Fibroblast of lung (primary cell): ENCODE measurements at regions not wholly inside any gene's neighbourhood (a gene's known extent, or its start where the extent isn't known, plus 50 kb on each side); places are given as distances from the start of the nearest gene placed in this dataset.

Source experiments
- EZH2 ChIP-seq: IDR thresholded peaks from 2 replicates; pipeline ENCODE4 v1.5.1; 2012; ENCODE audit warnings: low read length, control low read depth, mild to moderate bottlenecking; ENCODE audit errors: missing control alignments
- TF ChIP-seq, protein P1 (sequence below), 2 donors: IDR thresholded peaks in 1 of 2; conservative IDR thresholded peaks in 1 of 2; 1 replicate in 1 of 2; 2 replicates in 1 of 2; pipeline ENCODE4 v1.5.1; 2011 to 2012; ENCODE audit warnings: low read length in 2 of 2, control low read depth in 1 of 2, inconsistent platforms in 1 of 2, low read depth in 1 of 2, mild to moderate bottlenecking in 1 of 2

GRCh38 chr3:147493666-147494065 lies 84.5 kb downstream of the ZIC1 start:
- TF ChIP-seq, protein P1, sequence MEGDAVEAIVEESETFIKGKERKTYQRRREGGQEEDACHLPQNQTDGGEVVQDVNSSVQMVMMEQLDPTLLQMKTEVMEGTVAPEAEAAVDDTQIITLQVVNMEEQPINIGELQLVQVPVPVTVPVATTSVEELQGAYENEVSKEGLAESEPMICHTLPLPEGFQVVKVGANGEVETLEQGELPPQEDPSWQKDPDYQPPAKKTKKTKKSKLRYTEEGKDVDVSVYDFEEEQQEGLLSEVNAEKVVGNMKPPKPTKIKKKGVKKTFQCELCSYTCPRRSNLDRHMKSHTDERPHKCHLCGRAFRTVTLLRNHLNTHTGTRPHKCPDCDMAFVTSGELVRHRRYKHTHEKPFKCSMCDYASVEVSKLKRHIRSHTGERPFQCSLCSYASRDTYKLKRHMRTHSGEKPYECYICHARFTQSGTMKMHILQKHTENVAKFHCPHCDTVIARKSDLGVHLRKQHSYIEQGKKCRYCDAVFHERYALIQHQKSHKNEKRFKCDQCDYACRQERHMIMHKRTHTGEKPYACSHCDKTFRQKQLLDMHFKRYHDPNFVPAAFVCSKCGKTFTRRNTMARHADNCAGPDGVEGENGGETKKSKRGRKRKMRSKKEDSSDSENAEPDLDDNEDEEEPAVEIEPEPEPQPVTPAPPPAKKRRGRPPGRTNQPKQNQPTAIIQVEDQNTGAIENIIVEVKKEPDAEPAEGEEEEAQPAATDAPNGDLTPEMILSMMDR (conservative IDR thresholded peaks at IDR 0.05 in 1 of 2, IDR thresholded peaks at IDR 0.05 in 1 of 2; ENCODE audit: low read depth in 1 of 2, low read length in 2 of 2) = no peak
- no peak for TF ChIP-seq EZH2
